ENCODE measurements at regions not wholly inside any gene's neighbourhood (a gene's known extent, or its start where the extent isn't known, plus 50 kb on each side); places are given as distances from the start of the nearest gene placed in this dataset.

DNA sequence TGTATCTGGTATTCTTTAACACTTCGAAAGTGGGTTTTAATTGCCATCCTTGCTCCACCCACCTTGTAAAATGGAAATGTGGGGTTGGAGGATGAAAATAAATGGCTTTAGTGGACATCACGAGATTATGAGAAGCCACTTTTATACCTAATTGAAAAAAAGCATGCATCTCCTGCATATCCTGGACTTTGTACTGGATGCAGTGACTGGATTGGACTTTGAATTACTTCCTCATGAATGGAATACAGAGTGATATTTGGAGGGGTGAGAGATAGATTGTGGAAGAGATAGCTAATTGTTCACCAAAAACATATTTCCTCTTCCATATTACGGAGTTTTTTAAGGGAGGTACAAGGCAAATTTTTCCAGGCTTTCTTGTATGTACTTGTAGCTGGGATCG lies 813.0 kb downstream of the TENT5A start:
- intact Hi-C loops (cut with micrococcal nuclease; ENCODE audit: unreplicated experiment), result no loop called here
- in situ Hi-C loops (cut with HindIII; ENCODE audit: low pct_unique_long_range_greater_than_20kb, low sequenced_read_pairs), result no loop called here
- CTCF ChIA-PET, result no interaction called here
- H3K27ac ChIP-seq (ENCODE audit: low read length), result no peak overlapping the region
- DNase-seq (ENCODE audit: low read depth, low spot score) (no peak), ATAC-seq (no peak)
- no peaks in the 10 kb centered on the region for H3K4me1 ChIP-seq (ENCODE audit: control insufficient read depth, insufficient read depth, low read length)
- no peaks in the 10 kb centered on the region for H3K9me3 ChIP-seq (ENCODE audit: control insufficient read depth, insufficient read depth, low read depth, low read length)
- no peak overlapping the region for H3K4me3 ChIP-seq (ENCODE audit: low read depth in 2 of 2, low read length in 2 of 2)
- BruUV-seq (replicated peaks), result no TSS peak
- TF ChIP-seq POLR2AphosphoS5 (IDR thresholded peaks at IDR 0.05; ENCODE audit: low read depth, low read length) (no peak), SIN3A (IDR thresholded peaks at IDR 0.05; ENCODE audit: borderline replicate concordance, insufficient read depth, low read depth, low read length) (no peak), TCF7L2 (IDR thresholded peaks at IDR 0.05; ENCODE audit: low read depth, low read length) (no peak)
- TF ChIP-seq, protein P1, sequence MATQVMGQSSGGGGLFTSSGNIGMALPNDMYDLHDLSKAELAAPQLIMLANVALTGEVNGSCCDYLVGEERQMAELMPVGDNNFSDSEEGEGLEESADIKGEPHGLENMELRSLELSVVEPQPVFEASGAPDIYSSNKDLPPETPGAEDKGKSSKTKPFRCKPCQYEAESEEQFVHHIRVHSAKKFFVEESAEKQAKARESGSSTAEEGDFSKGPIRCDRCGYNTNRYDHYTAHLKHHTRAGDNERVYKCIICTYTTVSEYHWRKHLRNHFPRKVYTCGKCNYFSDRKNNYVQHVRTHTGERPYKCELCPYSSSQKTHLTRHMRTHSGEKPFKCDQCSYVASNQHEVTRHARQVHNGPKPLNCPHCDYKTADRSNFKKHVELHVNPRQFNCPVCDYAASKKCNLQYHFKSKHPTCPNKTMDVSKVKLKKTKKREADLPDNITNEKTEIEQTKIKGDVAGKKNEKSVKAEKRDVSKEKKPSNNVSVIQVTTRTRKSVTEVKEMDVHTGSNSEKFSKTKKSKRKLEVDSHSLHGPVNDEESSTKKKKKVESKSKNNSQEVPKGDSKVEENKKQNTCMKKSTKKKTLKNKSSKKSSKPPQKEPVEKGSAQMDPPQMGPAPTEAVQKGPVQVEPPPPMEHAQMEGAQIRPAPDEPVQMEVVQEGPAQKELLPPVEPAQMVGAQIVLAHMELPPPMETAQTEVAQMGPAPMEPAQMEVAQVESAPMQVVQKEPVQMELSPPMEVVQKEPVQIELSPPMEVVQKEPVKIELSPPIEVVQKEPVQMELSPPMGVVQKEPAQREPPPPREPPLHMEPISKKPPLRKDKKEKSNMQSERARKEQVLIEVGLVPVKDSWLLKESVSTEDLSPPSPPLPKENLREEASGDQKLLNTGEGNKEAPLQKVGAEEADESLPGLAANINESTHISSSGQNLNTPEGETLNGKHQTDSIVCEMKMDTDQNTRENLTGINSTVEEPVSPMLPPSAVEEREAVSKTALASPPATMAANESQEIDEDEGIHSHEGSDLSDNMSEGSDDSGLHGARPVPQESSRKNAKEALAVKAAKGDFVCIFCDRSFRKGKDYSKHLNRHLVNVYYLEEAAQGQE (IDR thresholded peaks at IDR 0.05; ENCODE audit: insufficient read depth in 1 of 2, low read depth in 2 of 2, low read length in 1 of 2), result no peak
- TF ChIP-seq, protein P2, sequence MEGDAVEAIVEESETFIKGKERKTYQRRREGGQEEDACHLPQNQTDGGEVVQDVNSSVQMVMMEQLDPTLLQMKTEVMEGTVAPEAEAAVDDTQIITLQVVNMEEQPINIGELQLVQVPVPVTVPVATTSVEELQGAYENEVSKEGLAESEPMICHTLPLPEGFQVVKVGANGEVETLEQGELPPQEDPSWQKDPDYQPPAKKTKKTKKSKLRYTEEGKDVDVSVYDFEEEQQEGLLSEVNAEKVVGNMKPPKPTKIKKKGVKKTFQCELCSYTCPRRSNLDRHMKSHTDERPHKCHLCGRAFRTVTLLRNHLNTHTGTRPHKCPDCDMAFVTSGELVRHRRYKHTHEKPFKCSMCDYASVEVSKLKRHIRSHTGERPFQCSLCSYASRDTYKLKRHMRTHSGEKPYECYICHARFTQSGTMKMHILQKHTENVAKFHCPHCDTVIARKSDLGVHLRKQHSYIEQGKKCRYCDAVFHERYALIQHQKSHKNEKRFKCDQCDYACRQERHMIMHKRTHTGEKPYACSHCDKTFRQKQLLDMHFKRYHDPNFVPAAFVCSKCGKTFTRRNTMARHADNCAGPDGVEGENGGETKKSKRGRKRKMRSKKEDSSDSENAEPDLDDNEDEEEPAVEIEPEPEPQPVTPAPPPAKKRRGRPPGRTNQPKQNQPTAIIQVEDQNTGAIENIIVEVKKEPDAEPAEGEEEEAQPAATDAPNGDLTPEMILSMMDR (IDR thresholded peaks at IDR 0.05), result no peak
- no peaks in the 10 kb centered on the region for H3K27me3 ChIP-seq (ENCODE audit: control insufficient read depth, insufficient read depth, low read length)
- no peaks in the 10 kb centered on the region for H3K36me3 ChIP-seq (ENCODE audit: control insufficient read depth, insufficient read depth, low read length)
- POLR2A ChIA-PET, result no interaction called here

DNA sequence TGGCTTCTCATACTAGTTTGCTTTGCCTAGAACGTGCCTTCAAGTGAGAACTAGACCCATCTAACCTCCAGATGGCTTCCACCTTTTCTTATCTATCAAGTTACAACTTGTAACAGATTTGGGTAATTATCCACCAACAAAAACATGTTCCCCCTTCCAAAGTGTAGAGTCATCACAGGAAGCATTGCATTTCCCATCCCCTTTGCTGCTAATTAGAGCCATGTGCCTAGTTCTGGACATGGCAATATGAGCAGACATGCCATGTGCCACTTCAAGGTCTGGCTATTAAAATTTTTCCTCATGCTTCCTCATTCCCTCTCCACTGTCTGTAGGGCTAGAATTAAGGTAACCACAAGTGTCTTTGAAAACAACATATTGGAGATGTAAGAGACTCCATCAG lies 814.4 kb downstream of the TENT5A start:
- in situ Hi-C loops (cut with HindIII; ENCODE audit: low pct_unique_long_range_greater_than_20kb, low sequenced_read_pairs) (no loop called here), intact Hi-C loops (cut with micrococcal nuclease; ENCODE audit: unreplicated experiment) (no loop called here)
- no peaks in the 10 kb centered on the region for H3K9me3 ChIP-seq (ENCODE audit: control insufficient read depth, insufficient read depth, low read depth, low read length)
- DNase-seq (ENCODE audit: low read depth, low spot score) (no peak), ATAC-seq (no peak)
- H3K4me1 ChIP-seq (ENCODE audit: control insufficient read depth, insufficient read depth, low read length), result no peaks in the 10 kb centered on the region
- BruUV-seq (replicated peaks), result no TSS peak
- no peaks in the 10 kb centered on the region for H3K36me3 ChIP-seq (ENCODE audit: control insufficient read depth, insufficient read depth, low read length)
- no peak overlapping the region for H3K4me3 ChIP-seq (ENCODE audit: low read depth in 2 of 2, low read length in 2 of 2)
- no peak overlapping the region for H3K27ac ChIP-seq (ENCODE audit: low read length)
- H3K27me3 ChIP-seq (ENCODE audit: control insufficient read depth, insufficient read depth, low read length), result no peaks in the 10 kb centered on the region
- TF ChIP-seq, protein P2 (IDR thresholded peaks at IDR 0.05), result no peak
- TF ChIP-seq SIN3A (IDR thresholded peaks at IDR 0.05; ENCODE audit: borderline replicate concordance, insufficient read depth, low read depth, low read length), result no peak
- TF ChIP-seq TCF7L2 (IDR thresholded peaks at IDR 0.05; ENCODE audit: low read depth, low read length), result no peak
- TF ChIP-seq, protein P1 (IDR thresholded peaks at IDR 0.05; ENCODE audit: insufficient read depth in 1 of 2, low read depth in 2 of 2, low read length in 1 of 2), result no peak
- no peak for TF ChIP-seq POLR2AphosphoS5 (IDR thresholded peaks at IDR 0.05; ENCODE audit: low read depth, low read length)
- ChIA-PET CTCF (no interaction called here), POLR2A (no interaction called here)
